ENCODE measurements at regions not wholly inside any gene's neighbourhood (a gene's known extent, or its start where the extent isn't known, plus 50 kb on each side); places are given as distances from the start of the nearest gene placed in this dataset.
"Not testable (repeated sequence)": the region's sequence is repeated elsewhere in the genome, so short reads cannot be mapped to it uniquely, and the experiment has no call there.

DNA sequence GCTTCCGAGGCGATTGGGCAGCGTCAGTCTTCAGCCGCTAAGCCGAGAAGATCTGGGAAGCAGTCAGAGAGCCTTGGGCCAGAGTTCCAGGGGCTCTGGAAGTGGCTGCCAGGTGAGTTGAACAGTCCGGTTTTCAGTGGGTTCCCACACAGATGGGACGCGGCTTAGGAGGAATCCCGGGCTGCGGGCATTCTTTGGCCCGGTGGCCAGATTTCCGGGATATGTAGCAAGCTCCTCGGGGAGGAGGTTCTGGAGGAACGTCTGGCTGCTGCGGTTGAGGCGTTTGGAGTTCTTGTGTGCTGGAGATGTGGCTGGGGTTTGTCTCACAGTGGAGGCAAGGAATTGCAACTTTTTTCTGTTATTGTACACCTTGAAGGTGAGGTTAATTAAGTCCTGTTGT, 182.6 kb downstream of the CD83 start:
- TF ChIP-seq POLR2A (IDR thresholded peaks at IDR 0.05); POLR2AphosphoS5 (IDR thresholded peaks at IDR 0.05; ENCODE audit: insufficient read depth in 1 of 2, low read depth in 1 of 2): not testable (repeated sequence)
